ENCODE measurements at regions not wholly inside any gene's neighbourhood (a gene's known extent, or its start where the extent isn't known, plus 50 kb on each side); places are given as distances from the start of the nearest gene placed in this dataset.

GRCh38 chr20:16974855-16975162 lies 226.7 kb downstream of the OTOR start:
- no peak for TF ChIP-seq CTCF (conservative IDR thresholded peaks at IDR 0.05; ENCODE audit: low read length)
- TF ChIP-seq EZH2phosphoT487 (IDR thresholded peaks at IDR 0.05; ENCODE audit: borderline replicate concordance, low read depth, low read length): no peak

All from OCI-LY7 (cell line).